ENCODE measurements at regions not wholly inside any gene's neighbourhood (a gene's known extent, or its start where the extent isn't known, plus 50 kb on each side); places are given as distances from the start of the nearest gene placed in this dataset.
"Not testable (repeated sequence)": the region's sequence is repeated elsewhere in the genome, so short reads cannot be mapped to it uniquely, and the experiment has no call there.

DNA sequence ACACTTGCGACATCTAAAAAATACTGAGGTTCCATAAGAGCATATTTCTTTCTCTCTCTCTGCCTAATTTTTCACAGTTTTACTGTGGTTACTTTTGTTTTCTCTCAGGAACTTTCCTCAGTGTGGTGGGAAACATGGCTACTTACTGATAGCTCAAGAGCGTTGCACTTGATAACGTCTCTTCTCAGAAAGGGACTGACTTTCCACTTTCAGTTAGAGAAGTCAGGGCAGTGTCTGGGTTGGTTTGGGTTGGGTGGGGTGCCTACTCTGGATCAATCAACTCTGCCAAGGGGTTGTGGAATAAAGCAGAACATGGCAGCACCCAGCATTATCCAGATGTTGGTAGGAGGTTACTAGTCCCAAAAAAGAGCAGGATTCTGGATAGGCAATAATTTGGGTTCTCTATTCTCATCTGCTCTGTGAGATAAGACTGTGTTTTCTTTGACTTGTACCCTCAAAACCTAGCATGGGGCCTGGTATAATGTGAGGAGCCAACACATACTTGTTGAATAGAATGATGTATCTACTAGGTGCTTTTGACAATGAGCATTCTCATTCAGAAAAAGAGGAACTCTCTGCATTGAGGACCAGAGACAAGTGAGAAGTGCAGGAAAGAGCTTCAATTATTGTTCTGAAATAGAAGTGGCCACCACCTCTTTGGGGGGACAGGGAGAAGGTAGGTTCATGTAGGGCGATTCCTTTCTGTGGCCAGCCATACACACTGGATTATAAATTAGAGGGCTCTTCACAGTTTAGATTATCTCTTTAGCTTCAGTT is 315.7 kb downstream of the REEP3 start:
- POLR2A ChIA-PET: no interaction called here
- intact Hi-C loops (cut with micrococcal nuclease; ENCODE audit: unreplicated experiment): no loop called here
- H3K27me3 ChIP-seq (replicated peaks; ENCODE audit: control insufficient read depth, insufficient read depth, low read length): no peaks in the 10 kb centered on the region
- Mint-ChIP-seq H3K4me3 (ENCODE audit: unreplicated experiment) (no peak overlapping the region), H3K4me1 (ENCODE audit: low read depth, unreplicated experiment) (no peaks in the 10 kb centered on the region), H3K27me3 (ENCODE audit: insufficient read depth, unreplicated experiment) (peaks cover 20% of the 10 kb centered on the region), H3K9me3 (ENCODE audit: unreplicated experiment) (no peaks in the 10 kb centered on the region), H3K27ac (ENCODE audit: unreplicated experiment) (no peak overlapping the region), H3K36me3 (ENCODE audit: insufficient read depth, unreplicated experiment) (no peaks in the 10 kb centered on the region)
- no peaks in the 10 kb centered on the region for H3K4me1 ChIP-seq
- no peak for DNase-seq
- BruUV-seq (replicated peaks): no TSS peak
- TF ChIP-seq, protein P1, sequence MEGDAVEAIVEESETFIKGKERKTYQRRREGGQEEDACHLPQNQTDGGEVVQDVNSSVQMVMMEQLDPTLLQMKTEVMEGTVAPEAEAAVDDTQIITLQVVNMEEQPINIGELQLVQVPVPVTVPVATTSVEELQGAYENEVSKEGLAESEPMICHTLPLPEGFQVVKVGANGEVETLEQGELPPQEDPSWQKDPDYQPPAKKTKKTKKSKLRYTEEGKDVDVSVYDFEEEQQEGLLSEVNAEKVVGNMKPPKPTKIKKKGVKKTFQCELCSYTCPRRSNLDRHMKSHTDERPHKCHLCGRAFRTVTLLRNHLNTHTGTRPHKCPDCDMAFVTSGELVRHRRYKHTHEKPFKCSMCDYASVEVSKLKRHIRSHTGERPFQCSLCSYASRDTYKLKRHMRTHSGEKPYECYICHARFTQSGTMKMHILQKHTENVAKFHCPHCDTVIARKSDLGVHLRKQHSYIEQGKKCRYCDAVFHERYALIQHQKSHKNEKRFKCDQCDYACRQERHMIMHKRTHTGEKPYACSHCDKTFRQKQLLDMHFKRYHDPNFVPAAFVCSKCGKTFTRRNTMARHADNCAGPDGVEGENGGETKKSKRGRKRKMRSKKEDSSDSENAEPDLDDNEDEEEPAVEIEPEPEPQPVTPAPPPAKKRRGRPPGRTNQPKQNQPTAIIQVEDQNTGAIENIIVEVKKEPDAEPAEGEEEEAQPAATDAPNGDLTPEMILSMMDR (IDR thresholded peaks at IDR 0.05; ENCODE audit: insufficient read depth in 1 of 2, low read depth in 1 of 2, low read length in 1 of 2, severe bottlenecking in 1 of 2, unreplicated experiment in 1 of 2): no peak
- H3K4me3 ChIP-seq (ENCODE audit: low read depth, low read length): no peak overlapping the region
- H3K9me3 ChIP-seq: no peaks in the 10 kb centered on the region
- CTCF ChIA-PET: no interaction called here
- H3K36me3 ChIP-seq (ENCODE audit: control insufficient read depth, insufficient read depth, low read length): no peaks in the 10 kb centered on the region

DNA sequence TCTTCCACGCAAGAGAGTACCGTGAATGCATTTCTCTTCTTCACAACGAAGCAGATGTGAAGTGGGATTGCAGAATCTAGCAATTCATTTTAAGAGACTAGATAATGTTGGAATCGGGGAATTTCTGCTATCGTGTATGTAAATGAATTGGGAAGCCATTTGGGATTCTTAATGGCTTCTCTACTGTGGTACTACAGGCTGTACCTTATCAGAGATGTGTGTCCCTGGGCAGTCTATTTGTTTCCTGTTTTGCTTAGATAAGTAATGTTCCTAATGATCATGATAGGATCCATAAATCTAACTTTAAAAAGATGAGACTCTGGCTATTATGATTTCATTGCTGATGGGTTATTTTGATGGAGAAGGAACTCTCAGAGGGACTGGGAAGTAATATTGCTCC is 320.6 kb downstream of the REEP3 start:
- Histone ChIP-seq H3K36me3 (ENCODE audit: control insufficient read depth, insufficient read depth, low read length) (no peaks in the 10 kb centered on the region), H3K27me3 (replicated peaks; ENCODE audit: control insufficient read depth, insufficient read depth, low read length) (no peaks in the 10 kb centered on the region), H3K4me1 (no peaks in the 10 kb centered on the region), H3K4me3 (ENCODE audit: low read depth, low read length) (no peak overlapping the region), H3K9me3 (peaks cover under 1% of the 10 kb centered on the region; the same call in 1 of the 2 replicates)
- POLR2A ChIA-PET: no interaction called here
- no TSS peak for BruUV-seq (replicated peaks)
- peaks cover 12% of the 10 kb centered on the region for H3K27me3 Mint-ChIP-seq (ENCODE audit: insufficient read depth, unreplicated experiment)
- CTCF ChIA-PET: no interaction called here
- no peak for DNase-seq
- no peaks in the 10 kb centered on the region for H3K36me3 Mint-ChIP-seq (ENCODE audit: insufficient read depth, unreplicated experiment)
- intact Hi-C loops (cut with micrococcal nuclease; ENCODE audit: unreplicated experiment): no loop called here
- no peak overlapping the region for H3K27ac Mint-ChIP-seq (ENCODE audit: unreplicated experiment)
- H3K4me1 Mint-ChIP-seq (ENCODE audit: low read depth, unreplicated experiment): no peaks in the 10 kb centered on the region
- H3K4me3 Mint-ChIP-seq (ENCODE audit: unreplicated experiment): no peak overlapping the region
- H3K9me3 Mint-ChIP-seq (ENCODE audit: unreplicated experiment): no peaks in the 10 kb centered on the region
- TF ChIP-seq, protein P1 (IDR thresholded peaks at IDR 0.05; ENCODE audit: insufficient read depth in 1 of 2, low read depth in 1 of 2, low read length in 1 of 2, severe bottlenecking in 1 of 2, unreplicated experiment in 1 of 2): no peak

DNA sequence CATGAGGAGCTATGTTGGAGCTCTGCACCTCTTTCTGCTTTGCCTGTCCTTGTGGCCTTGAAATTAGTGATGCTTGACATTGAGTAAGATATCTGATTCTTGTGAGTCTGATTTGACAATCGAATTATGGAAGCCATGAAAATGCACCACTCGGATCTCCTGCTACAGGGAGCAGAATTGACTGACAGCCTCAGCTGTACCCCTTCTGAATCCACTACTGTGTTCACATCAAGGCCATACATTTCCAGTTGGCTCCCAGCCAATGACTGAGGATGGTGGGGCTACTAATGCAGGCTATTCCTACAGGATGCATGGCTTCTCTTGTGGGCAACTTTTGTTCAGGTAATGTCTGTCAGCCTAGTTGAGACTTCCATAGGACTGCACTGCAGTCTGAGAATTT is 321.9 kb downstream of the REEP3 start:
- Mint-ChIP-seq H3K27me3 (ENCODE audit: insufficient read depth, unreplicated experiment) (peaks cover 12% of the 10 kb centered on the region), H3K36me3 (ENCODE audit: insufficient read depth, unreplicated experiment) (no peaks in the 10 kb centered on the region), H3K27ac (ENCODE audit: unreplicated experiment) (no peak overlapping the region), H3K4me1 (ENCODE audit: low read depth, unreplicated experiment) (no peaks in the 10 kb centered on the region), H3K9me3 (ENCODE audit: unreplicated experiment) (no peaks in the 10 kb centered on the region), H3K4me3 (ENCODE audit: unreplicated experiment) (no peak overlapping the region)
- no peaks in the 10 kb centered on the region for H3K4me1 ChIP-seq
- ChIA-PET CTCF (interaction anchor here (0.7 kb wide), 1 partner anchor 23 kb away, joined by 3 read pairs; no protein-coding TSS in a partner anchor), POLR2A (no interaction called here)
- no peak overlapping the region for H3K4me3 ChIP-seq (ENCODE audit: low read depth, low read length)
- no peak for DNase-seq
- H3K27me3 ChIP-seq (replicated peaks; ENCODE audit: control insufficient read depth, insufficient read depth, low read length): no peaks in the 10 kb centered on the region
- no peaks in the 10 kb centered on the region for H3K36me3 ChIP-seq (ENCODE audit: control insufficient read depth, insufficient read depth, low read length)
- BruUV-seq (replicated peaks): no TSS peak
- intact Hi-C loops (cut with micrococcal nuclease; ENCODE audit: unreplicated experiment): no loop called here
- H3K9me3 ChIP-seq: peaks cover 12% of the 10 kb centered on the region
- TF ChIP-seq, protein P1 (IDR thresholded peaks at IDR 0.05; ENCODE audit: insufficient read depth in 1 of 2, low read depth in 1 of 2, low read length in 1 of 2, severe bottlenecking in 1 of 2, unreplicated experiment in 1 of 2): no peak

DNA sequence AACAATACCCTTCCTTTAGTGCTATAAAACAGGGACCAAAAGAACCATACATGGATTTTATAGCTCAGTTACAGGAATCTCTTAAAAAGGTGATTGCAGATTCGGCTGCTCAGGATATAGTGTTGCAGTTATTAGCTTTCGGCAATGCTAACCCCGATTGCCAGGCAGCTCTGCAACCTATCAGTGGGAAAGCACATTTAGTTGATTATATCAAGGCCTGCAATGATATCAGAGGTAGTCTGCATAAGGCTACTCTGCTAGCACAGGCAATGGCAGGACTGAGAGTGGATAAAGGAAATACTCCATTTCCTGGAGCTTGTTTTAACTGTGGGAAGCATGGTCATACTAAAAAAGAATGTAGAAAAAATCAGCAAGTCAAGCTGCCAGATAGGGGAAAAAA is 327.7 kb downstream of the REEP3 start:
- H3K36me3 Mint-ChIP-seq (ENCODE audit: insufficient read depth, unreplicated experiment); DNase-seq; H3K27ac Mint-ChIP-seq (ENCODE audit: unreplicated experiment); intact Hi-C loops (cut with micrococcal nuclease; ENCODE audit: unreplicated experiment); CTCF ChIA-PET; H3K9me3 Mint-ChIP-seq (ENCODE audit: unreplicated experiment); H3K4me1 Mint-ChIP-seq (ENCODE audit: low read depth, unreplicated experiment); H3K4me3 Mint-ChIP-seq (ENCODE audit: unreplicated experiment); H3K4me1 ChIP-seq; H3K27me3 Mint-ChIP-seq (ENCODE audit: insufficient read depth, unreplicated experiment); H3K4me3 ChIP-seq (ENCODE audit: low read depth, low read length); POLR2A ChIA-PET; BruUV-seq (replicated peaks); H3K27me3 ChIP-seq (replicated peaks; ENCODE audit: control insufficient read depth, insufficient read depth, low read length); H3K36me3 ChIP-seq (ENCODE audit: control insufficient read depth, insufficient read depth, low read length): not testable (repeated sequence)
- peaks cover 14% of the 10 kb centered on the region for H3K9me3 ChIP-seq

Data from Caco-2 (cell line).